ENCODE measurements at regions not wholly inside any gene's neighbourhood (a gene's known extent, or its start where the extent isn't known, plus 50 kb on each side); places are given as distances from the start of the nearest gene placed in this dataset.

- no peak for DNase-seq (ENCODE audit: low read depth)
Measured at GRCh38 chr10:84047258-84048010, 91.9 kb upstream of the GHITM start.

GRCh38 chr10:84049645-84050011 is 89.7 kb upstream of the GHITM start:
- DNase-seq (ENCODE audit: low read depth) = no peak

- DNase-seq (ENCODE audit: low read depth) = no peak
Measured at GRCh38 chr10:84053626-84054025, 85.7 kb upstream of the GHITM start.

- DNase-seq (ENCODE audit: low read depth) = no peak
Measured at GRCh38 chr10:84054743-84055142, 84.6 kb upstream of the GHITM start.

- no peak for DNase-seq (ENCODE audit: low read depth)
Measured at GRCh38 chr10:84059526-84059925, 79.8 kb upstream of the GHITM start.

GRCh38 chr10:84063440-84063839 is 75.9 kb upstream of the GHITM start:
- no peak for DNase-seq (ENCODE audit: low read depth)

- no peak for DNase-seq (ENCODE audit: low read depth)
Measured at GRCh38 chr10:84065804-84066601, 73.3 kb upstream of the GHITM start.

GRCh38 chr10:84074521-84074920 is 64.8 kb upstream of the GHITM start:
- no peak for DNase-seq (ENCODE audit: low read depth)

- no peak for DNase-seq (ENCODE audit: low read depth)
Measured at GRCh38 chr10:84075226-84076046, 63.9 kb upstream of the GHITM start.

GRCh38 chr10:84076047-84076388 is 63.3 kb upstream of the GHITM start:
- DNase-seq (ENCODE audit: low read depth) = no peak

GRCh38 chr10:84076540-84077195 is 62.6 kb upstream of the GHITM start:
- DNase-seq (ENCODE audit: low read depth) = no peak

- no peak for DNase-seq (ENCODE audit: low read depth)
Measured at GRCh38 chr10:84077768-84078167, 61.5 kb upstream of the GHITM start.

GRCh38 chr10:84078771-84079170 is 60.5 kb upstream of the GHITM start:
- DNase-seq (ENCODE audit: low read depth) = no peak

GRCh38 chr10:84084342-84084741 is 55.0 kb upstream of the GHITM start:
- DNase-seq (ENCODE audit: low read depth) = no peak

- no peak for DNase-seq (ENCODE audit: low read depth)
Measured at GRCh38 chr10:84087202-84087601, 52.1 kb upstream of the GHITM start.

- DNase-seq (ENCODE audit: low read depth) = no peak
Measured at GRCh38 chr10:84088626-84089025, 50.7 kb upstream of the GHITM start.

GRCh38 chr10:84089162-84089561 is 50.1 kb upstream of the GHITM start:
- DNase-seq (ENCODE audit: low read depth) = no peak
